Stomach (tissue), 8 donors: ENCODE measurements at regions not wholly inside any gene's neighbourhood (a gene's known extent, or its start where the extent isn't known, plus 50 kb on each side); places are given as distances from the start of the nearest gene placed in this dataset.
A peak's percentile ranks its signal among the peaks of the same experiment; 100 is the strongest.

Experiments
- DNase-seq, 2 donors: peaks; one replicate each; pipeline versions ENCODE4 v3.0.0 to v3.0.0-alpha.2; 2013 to 2019
- H3K27ac ChIP-seq, 5 donors: fragments of 200-600 bp in 4 of 5; sonication (generic) in 4 of 5; one replicate each; pipeline ENCODE4 v1.5.1; 2013 to 2019; ENCODE audit warnings: mild to moderate bottlenecking in 1 of 5, moderate library complexity in 1 of 5
- H3K27me3 ChIP-seq, 3 donors: fragments of 200-600 bp; sonication (generic); one replicate each; pipeline ENCODE4 v1.5.1; 2017 to 2019; ENCODE audit warnings: mixed run types in 1 of 3
- H3K36me3 ChIP-seq, 4 donors: fragments of 200-600 bp; sonication (generic); 1 replicate in 3 of 4; 2 replicates in 1 of 4; pipeline ENCODE4 v1.5.1; 2016 to 2019
- H3K4me1 ChIP-seq, 4 donors: fragments of 200-600 bp; sonication (generic); one replicate each; pipeline ENCODE4 v1.5.1; 2016 to 2019
- H3K4me3 ChIP-seq, 4 donors: fragments of 200-600 bp; sonication (generic) in 3 of 4; one replicate each; pipeline ENCODE4 v1.5.1; 2016 to 2019; ENCODE audit warnings: mild to moderate bottlenecking in 1 of 4
- H3K9me3 ChIP-seq, 4 donors: fragments of 200-600 bp; sonication (generic); one replicate each; pipeline ENCODE4 v1.5.1; 2016 to 2019
- EP300 ChIP-seq: sonication (generic); formaldehyde crosslinking; IDR thresholded peaks from one replicate; pipeline ENCODE4 v1.6.1; 2017; ENCODE audit warnings: antibody characterized with exemption
- POLR2A ChIP-seq, 4 donors: fragments of 450-650 bp; IDR thresholded peaks; one replicate each; pipeline ENCODE4 v1.6.1; 2016; ENCODE audit warnings: antibody characterized with exemption in 4 of 4, control low read depth in 2 of 4, mild to moderate bottlenecking in 1 of 4, moderate library complexity in 1 of 4
- POLR2AphosphoS5 ChIP-seq, 3 donors: sonication (generic); formaldehyde crosslinking; IDR thresholded peaks; one replicate each; pipeline ENCODE4 v1.6.1; 2016; ENCODE audit warnings: antibody characterized with exemption in 3 of 3
- WGBS, 5 donors: extraction: QIAGEN DNeasy Blood & Tissue Kit in 3 of 5; methylation state at CpG; one replicate each; pipeline versions ENCODE4 v1.1.5 to v1.1.7; 2013 to 2018; 5-methylcytosine and 5-hydroxymethylcytosine counted together
- intact Hi-C: fragments of 100-400 bp; cut with DNase I; formaldehyde crosslinking; loops from one replicate; pipeline ENCODE4 v1.15.1; 2023; ENCODE audit warnings: low total_unique reads
- TF ChIP-seq, protein P1 (sequence below), 7 experiments: fragments of 450-650 bp in 4 of 7; fragments of 200-600 bp in 3 of 7; sonication (generic) in 3 of 7; IDR thresholded peaks; one replicate each; pipeline ENCODE4 v1.5.1; 2016 to 2019; ENCODE audit warnings: antibody characterized with exemption in 7 of 7, control low read depth in 2 of 7, mild to moderate bottlenecking in 1 of 7
- donor health status: healthy with polysubstance abuse.
- donor health status: Bipolar disorder and iron deficiency.
- donor health status: healthy.

DNA sequence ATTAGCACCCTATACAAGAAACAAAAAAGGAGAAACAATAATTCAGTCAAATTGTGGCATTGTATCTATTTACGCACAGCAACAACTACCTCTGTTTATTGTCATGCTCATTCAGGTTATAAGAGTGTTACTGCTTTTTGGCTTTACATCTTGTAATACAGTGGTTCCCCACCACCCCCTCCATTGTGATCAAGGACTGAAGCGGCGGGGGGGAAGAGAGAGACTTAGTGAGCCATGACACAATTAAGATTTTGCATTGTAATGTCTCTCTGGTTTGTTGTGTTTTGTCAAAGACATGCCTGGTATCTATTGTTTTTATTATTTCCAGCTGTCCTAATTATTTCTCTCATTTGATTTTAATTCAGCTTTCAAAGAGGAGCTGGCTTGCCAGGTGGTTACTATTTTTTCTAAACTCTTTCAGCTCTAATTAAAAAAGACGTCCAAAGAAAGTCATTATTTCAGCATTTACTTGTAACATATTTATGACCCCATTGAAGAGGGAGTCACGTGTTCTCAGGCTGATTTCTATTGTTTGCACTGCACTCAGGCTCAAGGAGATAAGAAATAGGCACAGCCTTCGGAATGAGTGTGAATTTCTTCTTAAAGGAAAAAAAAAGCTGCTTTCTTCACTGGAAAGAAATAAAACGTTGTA lies 234.4 kb upstream of the TBL1XR1 start:
- Histone ChIP-seq H3K9me3 (no peaks in the 10 kb centered on the region), H3K4me1 (peaks cover 0 to 9% (median 4%) of the 10 kb centered on the region in 4 donors), H3K27ac (no peak overlapping the region), H3K27me3 (no peaks in the 10 kb centered on the region), H3K36me3 (no peaks in the 10 kb centered on the region), H3K4me3 (no peak overlapping the region)
- 39 to 51% (median 45%) methylated on average over 7 of the region's 7 CpGs for WGBS, 5 donors
- peak in 1 of 2 donors; percentile 75 for DNase-seq
- TF ChIP-seq POLR2AphosphoS5 (IDR thresholded peaks at IDR 0.05) = peak in 1 of 3 donors; percentile 38
- TF ChIP-seq POLR2A (IDR thresholded peaks at IDR 0.05) = no peak
- intact Hi-C loops = no loop called here

- intact Hi-C loops = no loop called here
- H3K36me3 ChIP-seq = no peaks in the 10 kb centered on the region
- WGBS, 5 donors = 73 to 88% (median 76%) methylated on average over 3 of the region's 3 CpGs
- TF ChIP-seq, protein P1, sequence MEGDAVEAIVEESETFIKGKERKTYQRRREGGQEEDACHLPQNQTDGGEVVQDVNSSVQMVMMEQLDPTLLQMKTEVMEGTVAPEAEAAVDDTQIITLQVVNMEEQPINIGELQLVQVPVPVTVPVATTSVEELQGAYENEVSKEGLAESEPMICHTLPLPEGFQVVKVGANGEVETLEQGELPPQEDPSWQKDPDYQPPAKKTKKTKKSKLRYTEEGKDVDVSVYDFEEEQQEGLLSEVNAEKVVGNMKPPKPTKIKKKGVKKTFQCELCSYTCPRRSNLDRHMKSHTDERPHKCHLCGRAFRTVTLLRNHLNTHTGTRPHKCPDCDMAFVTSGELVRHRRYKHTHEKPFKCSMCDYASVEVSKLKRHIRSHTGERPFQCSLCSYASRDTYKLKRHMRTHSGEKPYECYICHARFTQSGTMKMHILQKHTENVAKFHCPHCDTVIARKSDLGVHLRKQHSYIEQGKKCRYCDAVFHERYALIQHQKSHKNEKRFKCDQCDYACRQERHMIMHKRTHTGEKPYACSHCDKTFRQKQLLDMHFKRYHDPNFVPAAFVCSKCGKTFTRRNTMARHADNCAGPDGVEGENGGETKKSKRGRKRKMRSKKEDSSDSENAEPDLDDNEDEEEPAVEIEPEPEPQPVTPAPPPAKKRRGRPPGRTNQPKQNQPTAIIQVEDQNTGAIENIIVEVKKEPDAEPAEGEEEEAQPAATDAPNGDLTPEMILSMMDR (IDR thresholded peaks at IDR 0.05) = no peak
- TF ChIP-seq EP300 = no peak
- no peak for TF ChIP-seq POLR2A (IDR thresholded peaks at IDR 0.05)
- no peak for TF ChIP-seq POLR2AphosphoS5 (IDR thresholded peaks at IDR 0.05)
- no peaks in the 10 kb centered on the region for H3K27me3 ChIP-seq
- peaks cover 0 to 15% (median 7%) of the 10 kb centered on the region in 4 donors for H3K4me1 ChIP-seq
- no peak overlapping the region for H3K27ac ChIP-seq
- no peaks in the 10 kb centered on the region for H3K9me3 ChIP-seq
- no peak overlapping the region for H3K4me3 ChIP-seq
- no peak for DNase-seq
Observed at GRCh38 chr3:177435301-177435700, 238.0 kb upstream of the TBL1XR1 start.

DNA sequence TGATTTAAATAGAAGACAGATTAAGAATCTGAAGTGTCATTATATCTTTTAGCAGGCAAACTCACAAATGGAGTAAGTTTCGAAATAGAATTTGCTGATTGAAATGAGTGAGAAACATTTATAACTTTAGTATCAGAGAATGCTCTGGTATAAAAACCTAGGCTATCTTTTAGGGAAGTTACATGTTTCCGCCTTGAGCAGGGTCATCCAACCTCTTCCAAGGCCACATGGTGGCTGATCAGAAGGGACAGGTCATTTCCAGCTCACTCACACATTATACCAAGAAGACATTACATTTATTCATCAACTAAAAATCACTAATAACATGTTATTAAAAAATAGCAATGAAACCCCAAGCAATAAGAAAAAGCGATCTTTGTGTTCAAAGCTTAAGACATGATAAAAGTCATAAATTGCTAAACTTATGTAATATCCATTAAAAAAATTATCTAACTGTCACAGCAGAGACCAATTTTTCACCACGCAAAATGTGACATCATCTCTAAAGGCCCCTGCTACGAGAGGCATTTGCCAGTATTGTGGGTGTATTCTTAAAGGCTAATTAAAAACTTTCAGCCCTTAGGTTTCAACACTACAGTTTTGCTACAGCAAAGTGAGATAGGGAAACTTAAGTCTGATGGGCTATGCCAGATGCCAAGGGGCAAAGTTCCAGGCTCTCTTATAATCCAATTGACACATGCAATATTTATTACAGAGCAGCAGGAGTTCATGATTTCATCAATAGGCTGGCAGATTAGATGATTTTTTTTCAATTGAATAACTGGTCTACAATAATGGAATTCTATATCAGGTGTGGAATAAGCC lies 240.4 kb upstream of the TBL1XR1 start:
- 87 to 97% (median 94%) methylated on average over 5 of the region's 5 CpGs for WGBS, 5 donors
- Histone ChIP-seq H3K36me3 (no peaks in the 10 kb centered on the region), H3K4me1 (peaks cover 0 to 28% (median 7%) of the 10 kb centered on the region in 4 donors), H3K27ac (no peak overlapping the region), H3K4me3 (no peak overlapping the region), H3K27me3 (no peaks in the 10 kb centered on the region), H3K9me3 (no peaks in the 10 kb centered on the region)
- no peak for DNase-seq
- TF ChIP-seq EP300 = no peak
- TF ChIP-seq POLR2A (IDR thresholded peaks at IDR 0.05) = no peak
- TF ChIP-seq, protein P1 (IDR thresholded peaks at IDR 0.05) = no peak
- intact Hi-C loops = no loop called here

- intact Hi-C loops = no loop called here
- TF ChIP-seq, protein P1 (IDR thresholded peaks at IDR 0.05) = no peak
- no peak for TF ChIP-seq POLR2A (IDR thresholded peaks at IDR 0.05)
- TF ChIP-seq POLR2AphosphoS5 (IDR thresholded peaks at IDR 0.05) = no peak
- no peak for TF ChIP-seq EP300
- Histone ChIP-seq H3K27ac (no peak overlapping the region), H3K4me3 (no peak overlapping the region), H3K4me1 (peaks cover 7 to 37% (median 15%) of the 10 kb centered on the region in 4 donors), H3K36me3 (no peaks in the 10 kb centered on the region), H3K27me3 (no peaks in the 10 kb centered on the region), H3K9me3 (no peaks in the 10 kb centered on the region)
- WGBS, 5 donors = 95 to 97% (median 96%) methylated on average over 7 of the region's 7 CpGs
- no peak for DNase-seq
Observed at GRCh38 chr3:177438596-177439220, 241.4 kb upstream of the TBL1XR1 start.
